ENCODE measurements at regions not wholly inside any gene's neighbourhood (a gene's known extent, or its start where the extent isn't known, plus 50 kb on each side); places are given as distances from the start of the nearest gene placed in this dataset.

- BruUV-seq (replicated peaks), result no TSS peak
- TF ChIP-seq EZH2 (IDR thresholded peaks at IDR 0.05; ENCODE audit: low read depth), result no peak
- TF ChIP-seq CTCF (conservative IDR thresholded peaks at IDR 0.05), result no peak
- Histone ChIP-seq H3K36me3 (ENCODE audit: low read depth) (no peaks in the 10 kb centered on the region), H3K79me2 (ENCODE audit: low read depth) (no peaks in the 10 kb centered on the region), H3K9me3 (ENCODE audit: insufficient read depth, low read depth) (no peaks in the 10 kb centered on the region), H4K20me1 (ENCODE audit: insufficient read depth) (no peaks in the 10 kb centered on the region), H3K4me3 (no peak overlapping the region), H3K27me3 (ENCODE audit: insufficient read depth, low read depth) (no peaks in the 10 kb centered on the region), H3K9me2 (ENCODE audit: insufficient read depth) (no peaks in the 10 kb centered on the region), H3F3A (ENCODE audit: insufficient read depth, low read depth) (no peaks in the 10 kb centered on the region), H3K27ac (no peak overlapping the region), H3K4me1 (replicated peaks; ENCODE audit: insufficient read depth) (no peaks in the 10 kb centered on the region), H2AFZ (no peak overlapping the region), H3K4me2 (no peak overlapping the region)
- intact Hi-C loops (cut with micrococcal nuclease; ENCODE audit: unreplicated experiment), result no loop called here
- ChIA-PET POLR2A (ENCODE audit: unreplicated experiment) (no interaction called here), CTCF (no interaction called here)
- DNase-seq, result no peak
Observed at GRCh38 chrX:80098038-80098437, 83.5 kb downstream of the TBX22 start.

DNA sequence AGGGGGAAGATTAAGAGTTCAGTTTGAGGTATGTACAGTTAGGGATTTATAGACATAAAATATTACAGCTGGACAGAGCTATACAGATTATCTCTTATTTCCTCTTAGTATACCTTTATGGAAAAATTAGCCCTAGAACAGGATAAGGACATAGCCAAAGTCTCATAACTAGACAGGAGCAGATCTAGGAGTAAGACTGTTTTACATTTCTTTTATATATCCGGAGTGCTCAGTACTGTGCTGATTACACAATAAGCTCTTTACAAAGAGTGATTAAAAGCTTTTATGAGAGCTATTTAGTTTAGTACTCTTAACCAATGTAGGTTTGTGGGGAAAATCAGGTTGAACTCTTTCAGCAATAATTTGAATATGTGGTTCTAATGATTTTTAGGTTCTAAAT lies 105.8 kb downstream of the TBX22 start:
- TF ChIP-seq CTCF (conservative IDR thresholded peaks at IDR 0.05) (no peak), EZH2 (IDR thresholded peaks at IDR 0.05; ENCODE audit: low read depth) (no peak)
- Histone ChIP-seq H3K4me1 (replicated peaks; ENCODE audit: insufficient read depth) (no peaks in the 10 kb centered on the region), H3K9me2 (ENCODE audit: insufficient read depth) (no peaks in the 10 kb centered on the region), H3K4me2 (no peak overlapping the region), H3K36me3 (ENCODE audit: low read depth) (no peaks in the 10 kb centered on the region), H3K79me2 (ENCODE audit: low read depth) (no peaks in the 10 kb centered on the region), H4K20me1 (ENCODE audit: insufficient read depth) (no peaks in the 10 kb centered on the region), H3K4me3 (no peak overlapping the region), H3K27me3 (ENCODE audit: insufficient read depth, low read depth) (no peaks in the 10 kb centered on the region), H2AFZ (no peak overlapping the region), H3K27ac (no peak overlapping the region), H3F3A (ENCODE audit: insufficient read depth, low read depth) (no peaks in the 10 kb centered on the region), H3K9me3 (ENCODE audit: insufficient read depth, low read depth) (no peaks in the 10 kb centered on the region)
- CTCF ChIA-PET, result no interaction called here
- no peak for DNase-seq
- no TSS peak for BruUV-seq (replicated peaks)
- POLR2A ChIA-PET (ENCODE audit: unreplicated experiment), result no interaction called here
- intact Hi-C loops (cut with micrococcal nuclease; ENCODE audit: unreplicated experiment), result no loop called here

DNA sequence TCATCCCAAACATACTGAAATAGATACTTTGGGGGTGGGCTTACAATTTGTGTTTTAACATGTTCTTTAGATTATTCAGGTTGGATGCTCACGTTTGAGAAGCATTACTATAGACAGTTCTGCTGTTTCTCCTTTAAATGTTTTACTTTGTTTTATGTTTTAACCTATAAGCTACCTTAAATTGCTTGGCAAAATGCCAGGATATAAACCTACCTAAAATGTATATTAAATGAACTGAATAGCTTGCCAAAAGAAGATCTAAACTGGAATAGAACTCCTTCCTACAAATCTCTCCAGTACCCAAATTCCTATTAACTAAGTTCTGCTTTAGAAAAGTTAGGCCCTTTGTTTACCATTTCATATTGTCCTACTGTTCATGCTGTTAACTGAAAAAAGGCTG lies 124.4 kb downstream of the TBX22 start:
- Histone ChIP-seq H3K4me3 (no peak overlapping the region), H3K9me3 (ENCODE audit: insufficient read depth, low read depth) (no peaks in the 10 kb centered on the region), H3K4me2 (no peak overlapping the region), H3F3A (ENCODE audit: insufficient read depth, low read depth) (no peaks in the 10 kb centered on the region), H3K9me2 (ENCODE audit: insufficient read depth) (no peaks in the 10 kb centered on the region), H3K79me2 (ENCODE audit: low read depth) (no peaks in the 10 kb centered on the region), H3K27ac (no peak overlapping the region), H3K4me1 (replicated peaks; ENCODE audit: insufficient read depth) (no peaks in the 10 kb centered on the region), H3K27me3 (ENCODE audit: insufficient read depth, low read depth) (no peaks in the 10 kb centered on the region), H2AFZ (no peak overlapping the region), H3K36me3 (ENCODE audit: low read depth) (no peaks in the 10 kb centered on the region), H4K20me1 (ENCODE audit: insufficient read depth) (no peaks in the 10 kb centered on the region)
- CTCF ChIA-PET, result no interaction called here
- no TSS peak for BruUV-seq (replicated peaks)
- no peak for TF ChIP-seq EZH2 (IDR thresholded peaks at IDR 0.05; ENCODE audit: low read depth)
- TF ChIP-seq CTCF (conservative IDR thresholded peaks at IDR 0.05), result no peak
- POLR2A ChIA-PET (ENCODE audit: unreplicated experiment), result no interaction called here
- intact Hi-C loops (cut with micrococcal nuclease; ENCODE audit: unreplicated experiment), result no loop called here
- DNase-seq, result no peak
